ENCODE measurements at regions not wholly inside any gene's neighbourhood (a gene's known extent, or its start where the extent isn't known, plus 50 kb on each side); places are given as distances from the start of the nearest gene placed in this dataset.
"Not testable (repeated sequence)": the region's sequence is repeated elsewhere in the genome, so short reads cannot be mapped to it uniquely, and the experiment has no call there.

DNA sequence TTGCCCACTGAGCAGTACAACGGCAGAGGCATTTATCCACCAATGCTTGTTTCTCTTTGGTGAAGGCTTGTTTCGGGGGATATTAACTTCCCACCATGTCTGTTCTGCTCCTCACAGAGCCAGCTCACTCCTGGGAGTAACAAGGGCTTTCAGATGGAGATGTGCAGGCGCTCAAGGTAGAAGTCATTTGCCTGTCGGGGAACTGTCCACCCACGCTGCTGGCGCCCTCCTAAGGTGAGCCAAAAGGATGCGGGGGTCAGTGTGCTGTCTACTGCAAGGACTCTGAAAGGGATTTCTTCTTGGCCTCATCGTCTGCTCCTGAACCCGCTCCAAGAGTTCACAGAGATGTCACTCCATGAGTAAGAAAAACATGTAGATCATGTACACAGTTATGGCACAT, 57.0 kb upstream of the CYRIA start:
- no peak for DNase-seq (ENCODE audit: low spot score)

DNA sequence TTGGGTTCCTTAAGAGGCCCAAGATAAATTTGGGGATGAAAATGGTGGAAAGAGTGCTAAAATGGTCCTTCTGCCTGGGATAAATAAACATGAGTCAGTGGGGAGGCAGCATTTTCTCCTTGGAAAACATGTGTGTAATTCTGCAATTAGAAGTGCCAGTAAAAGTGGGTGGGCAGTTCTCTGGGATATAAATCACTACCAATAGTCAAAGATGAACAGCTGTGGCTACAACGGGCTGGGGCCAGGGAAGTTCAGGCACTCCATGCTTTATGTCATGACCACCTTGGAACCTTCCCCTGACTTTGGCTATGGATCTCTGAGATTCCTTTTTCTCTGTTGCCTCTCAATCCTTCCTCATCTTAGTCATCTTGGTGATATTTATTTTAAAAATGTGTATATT, 56.5 kb upstream of the CYRIA start:
- no peak for DNase-seq (ENCODE audit: low spot score)

DNA sequence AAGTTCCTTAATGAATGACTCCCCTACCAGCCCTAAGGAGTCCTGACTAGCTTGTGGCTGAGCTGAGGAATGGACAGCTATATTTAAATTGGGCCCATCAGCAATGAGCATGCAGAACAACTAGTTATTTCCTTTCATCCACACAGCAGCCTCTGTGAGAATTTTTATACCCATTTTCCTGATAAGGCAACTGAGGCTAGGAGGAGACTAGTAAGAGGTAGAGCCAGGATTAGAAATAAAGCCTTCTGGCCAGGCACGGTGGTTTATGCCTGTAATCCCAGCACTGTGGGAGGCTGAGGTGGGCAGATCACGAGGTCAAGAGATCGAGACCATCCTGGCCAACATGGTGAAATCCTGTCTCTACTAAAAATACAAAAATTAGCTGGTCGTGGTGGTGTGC, 55.9 kb upstream of the CYRIA start:
- not testable (repeated sequence) for DNase-seq (ENCODE audit: low spot score)

DNA sequence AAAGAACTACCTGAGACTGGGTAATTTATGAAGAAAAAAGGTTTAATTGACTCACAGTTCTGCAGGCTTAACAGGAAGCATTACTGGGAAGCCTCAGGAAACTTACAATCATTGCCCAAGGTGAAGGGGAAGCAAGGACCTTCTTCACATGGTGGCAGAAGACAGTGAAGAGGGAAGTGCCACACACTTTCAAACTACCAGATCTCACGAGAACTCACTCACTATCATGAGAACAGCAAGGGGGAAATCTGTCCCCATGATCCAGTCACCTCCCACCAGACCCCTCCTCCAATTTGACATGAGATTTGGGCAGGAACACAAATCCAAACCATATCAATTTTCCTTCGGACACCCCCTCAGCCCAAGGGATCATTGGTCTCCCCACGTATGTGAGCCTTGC, 55.1 kb upstream of the CYRIA start:
- DNase-seq (ENCODE audit: low spot score), result not testable (repeated sequence)

DNA sequence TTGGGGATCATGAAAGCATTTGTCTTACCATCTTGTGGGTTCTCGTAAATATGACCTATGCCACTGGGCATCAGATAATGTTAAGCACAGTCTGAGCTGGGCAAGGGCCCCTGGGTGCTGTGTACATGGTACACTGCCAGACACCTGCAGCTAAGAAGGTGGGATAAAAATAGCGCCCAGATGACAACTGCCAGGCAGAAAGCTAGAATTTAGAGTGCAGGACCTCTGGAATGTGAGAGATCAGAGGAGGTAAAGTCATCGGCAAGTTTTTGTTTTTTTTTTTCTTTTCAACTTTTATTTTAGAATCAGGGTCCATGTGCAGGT, 53.8 kb upstream of the CYRIA start:
- DNase-seq (ENCODE audit: low spot score), result no peak

DNA sequence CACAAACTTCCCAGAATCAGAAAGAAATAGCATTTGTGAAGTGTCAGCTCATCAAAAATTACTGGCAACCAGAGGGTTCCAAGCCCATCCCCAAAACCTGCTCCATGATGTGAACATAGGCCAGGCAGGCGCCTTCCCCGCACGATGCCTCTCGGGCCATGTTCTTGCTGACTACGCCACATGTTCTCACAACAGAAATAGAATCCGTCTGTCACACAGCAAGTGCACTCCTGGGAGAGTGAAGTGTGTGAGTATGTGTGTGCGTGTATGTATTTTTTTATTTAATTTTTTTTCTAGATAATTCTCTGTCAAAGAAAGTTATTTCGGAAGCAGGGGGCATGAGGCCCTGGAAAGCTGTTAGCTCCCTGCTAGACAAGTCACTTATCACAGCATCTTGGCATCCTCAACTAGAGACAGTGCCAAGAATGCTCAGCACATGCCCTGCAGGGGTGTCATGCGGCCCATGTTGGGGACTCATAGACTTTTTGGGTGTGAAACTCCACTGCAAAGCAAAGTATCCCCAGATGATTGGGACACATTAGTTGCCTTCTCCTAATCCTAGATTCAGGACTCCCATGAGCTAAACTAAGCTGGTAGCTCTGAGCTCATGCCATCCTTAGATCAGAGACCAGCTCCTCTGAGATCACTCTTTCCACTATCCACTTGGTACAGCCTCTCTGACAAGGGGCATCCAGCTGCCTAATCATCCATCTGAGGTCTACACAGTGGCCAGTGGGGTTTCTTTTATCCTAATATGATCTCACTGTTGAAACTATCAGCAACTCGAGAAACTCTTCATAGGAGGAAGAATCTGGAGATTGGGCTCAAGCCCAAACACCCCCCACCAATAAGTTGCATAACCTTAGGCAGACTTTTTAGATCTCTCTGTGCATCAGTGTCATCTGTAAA, 53.2 kb upstream of the CYRIA start:
- no peak for DNase-seq (ENCODE audit: low spot score)

DNA sequence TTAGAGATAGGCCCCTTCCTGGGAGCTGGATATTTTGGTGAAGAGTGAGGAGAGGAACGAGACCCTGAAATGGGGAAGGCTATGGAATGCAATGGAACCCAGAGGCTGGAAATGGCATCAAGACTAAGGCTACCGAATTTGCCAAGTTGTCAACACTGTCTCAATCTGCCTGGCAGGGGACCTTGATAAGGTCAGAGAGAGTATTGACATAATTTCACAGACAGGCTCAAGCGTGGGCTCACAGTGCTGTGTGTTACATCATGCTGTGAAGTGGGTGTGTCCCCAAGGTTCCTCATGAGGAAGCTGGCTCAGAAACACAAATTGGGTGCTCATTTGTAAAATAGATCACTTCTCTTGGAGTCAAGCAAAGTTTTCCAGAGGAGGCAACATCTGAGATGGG, 51.8 kb upstream of the CYRIA start:
- DNase-seq (ENCODE audit: low spot score), result no peak

DNA sequence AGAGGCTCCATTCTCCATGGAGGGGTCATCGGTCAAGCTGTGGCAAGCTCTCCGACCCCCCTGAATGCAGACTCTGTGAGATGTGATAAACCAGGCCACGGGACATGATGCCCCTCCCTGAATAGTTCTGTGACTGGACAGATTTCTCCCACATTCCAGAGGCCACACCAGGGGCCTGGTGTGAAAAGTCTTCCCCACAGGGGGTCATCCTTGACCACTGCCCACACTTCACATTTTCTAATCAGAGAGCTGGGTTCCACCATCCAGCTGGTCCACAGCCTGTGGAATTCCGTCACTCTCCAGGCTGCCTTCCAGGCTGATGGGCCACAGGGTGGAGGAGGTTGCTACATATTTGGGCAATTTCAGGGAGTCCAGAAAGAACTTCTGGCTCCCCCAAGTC, 51.3 kb upstream of the CYRIA start:
- DNase-seq (ENCODE audit: low spot score), result no peak

DNA sequence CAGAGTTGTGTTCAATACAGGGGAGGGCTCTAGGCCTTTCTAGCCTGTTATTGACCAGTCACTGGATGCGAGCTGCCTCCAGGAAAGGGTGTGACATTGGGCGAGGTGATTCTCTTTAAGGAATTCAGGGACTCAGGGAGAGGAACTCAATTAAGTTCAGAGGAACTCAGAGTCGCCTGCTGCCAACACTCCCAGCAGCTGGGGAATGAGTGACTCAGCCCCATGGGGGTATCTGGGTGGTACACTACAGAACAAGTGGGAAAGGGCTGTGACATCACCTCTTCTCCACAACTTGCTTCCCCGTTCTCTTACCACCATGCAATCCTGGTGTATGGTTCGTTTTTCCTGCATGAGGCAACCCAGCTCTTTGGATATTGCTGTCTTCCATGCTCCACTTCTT, 50.4 kb upstream of the CYRIA start:
- no peak for DNase-seq (ENCODE audit: low spot score)

Data from COLO829 (cell line).